CD14-positive monocyte (primary cell): ENCODE measurements at regions not wholly inside any gene's neighbourhood (a gene's known extent, or its start where the extent isn't known, plus 50 kb on each side); places are given as distances from the start of the nearest gene placed in this dataset.

ENCODE experiments used
- DNase-seq, 3 donors: peaks; one replicate each; pipeline ENCODE4 v3.0.0-alpha.2; 2011 to 2022
- H2AFZ ChIP-seq: 2 replicates; pipeline ENCODE4 v1.6.0; 2012; ENCODE audit warnings: mild to moderate bottlenecking, low read depth, low read length, inconsistent platforms; ENCODE audit not compliant: insufficient read depth, poor library complexity, severe bottlenecking
- H3K27ac ChIP-seq, 2 donors: 1 replicate in 1 of 2; 2 replicates in 1 of 2; pipeline ENCODE4 v1.5.1; 2012 to 2013; ENCODE audit warnings: low read length in 2 of 2, control low read depth in 1 of 2, inconsistent platforms in 1 of 2, low read depth in 1 of 2, mild to moderate bottlenecking in 1 of 2
- H3K27me3 ChIP-seq, 2 donors: one replicate each; pipeline versions ENCODE4 v1.6.0 to v1.6.1; 2011 to 2013; ENCODE audit warnings: low read length in 2 of 2; ENCODE audit not compliant: control insufficient read depth in 2 of 2, insufficient read depth in 2 of 2
- H3K36me3 ChIP-seq, 2 donors: replicated peaks in 1 of 2; 1 replicate in 1 of 2; 2 replicates in 1 of 2; pipeline versions ENCODE4 v1.5.1 to v1.6.1; 2012 to 2013; ENCODE audit warnings: low read length in 2 of 2, control low read depth in 1 of 2, inconsistent platforms in 1 of 2, mild to moderate bottlenecking in 1 of 2; ENCODE audit not compliant: insufficient read depth in 2 of 2, control insufficient read depth in 1 of 2
- H3K4me1 ChIP-seq, 2 donors: 1 replicate in 1 of 2; 2 replicates in 1 of 2; pipeline versions ENCODE4 v1.5.1 to v1.6.1; 2012 to 2013; ENCODE audit warnings: low read length in 2 of 2, control low read depth in 1 of 2, inconsistent platforms in 1 of 2, mild to moderate bottlenecking in 1 of 2, moderate library complexity in 1 of 2; ENCODE audit not compliant: insufficient read depth in 2 of 2, control insufficient read depth in 1 of 2
- H3K4me2 ChIP-seq: replicated peaks from 2 replicates; pipeline ENCODE3; 2012; ENCODE audit warnings: low read length, moderate library complexity, mild to moderate bottlenecking; ENCODE audit not compliant: poor library complexity, severe bottlenecking; ENCODE audit errors: extremely low read depth
- H3K4me3 ChIP-seq, 3 experiments: fragments of 200-600 bp in 1 of 3; sonication (generic) in 1 of 3; replicated peaks in 1 of 3; 1 replicate in 2 of 3; 2 replicates in 1 of 3; pipeline ENCODE4 v1.5.1; 2011 to 2013; ENCODE audit warnings: low read length in 3 of 3, mild to moderate bottlenecking in 3 of 3, control low read depth in 2 of 3, low read depth in 2 of 3, inconsistent platforms in 1 of 3, moderate library complexity in 1 of 3
- H3K79me2 ChIP-seq: 2 replicates; pipeline ENCODE4 v1.6.0; 2012; ENCODE audit warnings: mild to moderate bottlenecking, control low read depth, inconsistent platforms, low read length, moderate library complexity; ENCODE audit not compliant: insufficient read depth
- H3K9ac ChIP-seq: 2 replicates; pipeline ENCODE4 v1.6.0; 2017; ENCODE audit warnings: low read length, mild to moderate bottlenecking; ENCODE audit not compliant: insufficient read depth, poor library complexity, severe bottlenecking
- H3K9me3 ChIP-seq, 2 donors: replicated peaks in 1 of 2; 1 replicate in 1 of 2; 2 replicates in 1 of 2; pipeline versions ENCODE4 v1.5.1 to v1.6.1; 2012 to 2013; ENCODE audit warnings: low read length in 2 of 2, control low read depth in 1 of 2; ENCODE audit not compliant: control insufficient read depth in 1 of 2, insufficient read depth in 1 of 2
- H4K20me1 ChIP-seq: 2 replicates; pipeline ENCODE4 v1.6.0; 2012; ENCODE audit warnings: mild to moderate bottlenecking, low read length, control low read depth, moderate library complexity; ENCODE audit not compliant: insufficient read depth
- H3K27ac Mint-ChIP-seq, 7 donors: one replicate each; pipeline ENCODE4 v1.8.0; 2020; ENCODE audit warnings: mild to moderate bottlenecking in 7 of 7, mixed read lengths in 7 of 7, moderate library complexity in 6 of 7, inconsistent platforms in 2 of 7
- H3K27me3 Mint-ChIP-seq, 3 donors: one replicate each; pipeline ENCODE4 v1.8.0; 2021 to 2022; ENCODE audit warnings: low read depth in 3 of 3, mild to moderate bottlenecking in 3 of 3, mixed read lengths in 3 of 3, moderate library complexity in 3 of 3, inconsistent platforms in 1 of 3
- H3K36me3 Mint-ChIP-seq, 2 donors: one replicate each; pipeline ENCODE4 v1.8.0; 2020; ENCODE audit warnings: mixed read lengths in 2 of 2, inconsistent platforms in 1 of 2, mild to moderate bottlenecking in 1 of 2
- H3K4me1 Mint-ChIP-seq: one replicate; pipeline ENCODE4 v1.8.0; 2020; ENCODE audit warnings: mild to moderate bottlenecking, mixed read lengths
- H3K4me3 Mint-ChIP-seq, 2 donors: one replicate each; pipeline ENCODE4 v1.8.0; 2020; ENCODE audit warnings: mild to moderate bottlenecking in 2 of 2, mixed read lengths in 2 of 2, moderate library complexity in 1 of 2
- H3K9me3 Mint-ChIP-seq, 7 donors: one replicate each; pipeline ENCODE4 v1.8.0; 2020 to 2022; ENCODE audit warnings: mixed read lengths in 7 of 7, mild to moderate bottlenecking in 6 of 7, moderate library complexity in 6 of 7, inconsistent platforms in 2 of 7
- CTCF ChIP-seq: fragments of 200-600 bp; IDR thresholded peaks from one replicate; pipeline ENCODE4 v1.8.0; 2022; ENCODE audit warnings: antibody characterized with exemption, mild to moderate bottlenecking
- WGBS: methylation state at CpG from one replicate; pipeline ENCODE4 v1.1.5; 2013; ENCODE audit warnings: missing lambda C conversion rate; ENCODE audit not compliant: insufficient coverage; 5-methylcytosine and 5-hydroxymethylcytosine counted together
- intact Hi-C, 2 donors: fragments of 100-400 bp; cut with micrococcal nuclease; formaldehyde crosslinking; loops; one replicate each; pipeline versions ENCODE4 v1.15.0 to v1.15.1; 2023

GRCh38 chr15:69685512-69686452 lies 233.2 kb downstream of the RPLP1 start:
- intact Hi-C loops = no loop called here
- peaks cover 1 to 8% (median 5%) of the 10 kb centered on the region in 3 donors for H3K27me3 Mint-ChIP-seq
- peaks cover 19% of the 10 kb centered on the region for H3K4me1 Mint-ChIP-seq
- H2AFZ ChIP-seq = no peak overlapping the region
- peak overlapping the region in 2 of 7 donors; percentile 13 to 25 for H3K27ac Mint-ChIP-seq
- no peaks in the 10 kb centered on the region for H3K79me2 ChIP-seq
- no peaks in the 10 kb centered on the region for H3K27me3 ChIP-seq
- WGBS = 100% methylated on average over 1 of the region's 8 CpGs
- H3K36me3 ChIP-seq = no peaks in the 10 kb centered on the region
- H3K9ac ChIP-seq = no peak overlapping the region
- H3K4me3 ChIP-seq = no peak overlapping the region
- H4K20me1 ChIP-seq = no peaks in the 10 kb centered on the region
- H3K4me3 Mint-ChIP-seq = no peak overlapping the region
- peaks cover 14 to 40% (median 33%) of the 10 kb centered on the region in 7 donors for H3K9me3 Mint-ChIP-seq
- peak in 1 of 3 donors; percentile 18 for DNase-seq
- peaks cover 3 to 4% of the 10 kb centered on the region in 2 donors for H3K36me3 Mint-ChIP-seq
- H3K9me3 ChIP-seq = peaks cover 22 to 25% of the 10 kb centered on the region in 2 donors
- no peak overlapping the region for H3K4me2 ChIP-seq
- no peak for TF ChIP-seq CTCF
- H3K4me1 ChIP-seq = peaks cover 14 to 19% of the 10 kb centered on the region in 2 donors
- H3K27ac ChIP-seq = no peak overlapping the region

GRCh38 chr15:69686626-69687025 lies 234.0 kb downstream of the RPLP1 start:
- Mint-ChIP-seq H3K36me3 (peaks cover 3 to 4% of the 10 kb centered on the region in 2 donors), H3K27ac (peak overlapping the region in 2 of 7 donors; percentile 1 to 21), H3K4me3 (no peak overlapping the region), H3K9me3 (peaks cover 14 to 40% (median 33%) of the 10 kb centered on the region in 7 donors), H3K27me3 (peaks cover 1 to 7% (median 5%) of the 10 kb centered on the region in 3 donors), H3K4me1 (peaks cover 26% of the 10 kb centered on the region)
- H2AFZ ChIP-seq = no peak overlapping the region
- no peak overlapping the region for H3K27ac ChIP-seq
- H3K4me3 ChIP-seq = no peak overlapping the region
- peaks cover 23 to 28% of the 10 kb centered on the region in 2 donors for H3K4me1 ChIP-seq
- H3K79me2 ChIP-seq = no peaks in the 10 kb centered on the region
- peaks cover 22 to 25% of the 10 kb centered on the region in 2 donors for H3K9me3 ChIP-seq
- intact Hi-C loops = no loop called here
- no peak overlapping the region for H3K9ac ChIP-seq
- H3K4me2 ChIP-seq = no peak overlapping the region
- H3K27me3 ChIP-seq = no peaks in the 10 kb centered on the region
- no peak for DNase-seq
- H4K20me1 ChIP-seq = no peaks in the 10 kb centered on the region
- H3K36me3 ChIP-seq = no peaks in the 10 kb centered on the region
- no peak for TF ChIP-seq CTCF
- WGBS = 90% methylated on average over 5 of the region's 7 CpGs
